HepG2 (cell line): ENCODE measurements at regions not wholly inside any gene's neighbourhood (a gene's known extent, or its start where the extent isn't known, plus 50 kb on each side); places are given as distances from the start of the nearest gene placed in this dataset.

Source experiments
- ARNTL ChIP-seq: sonication (generic); formaldehyde crosslinking; IDR thresholded peaks from 2 replicates; pipeline ENCODE4 v1.4.0; 2020; ENCODE audit warnings: mild to moderate bottlenecking, missing genetic modification reagents
- BATF2 ChIP-seq: sonication (generic); formaldehyde crosslinking; IDR thresholded peaks from 2 replicates; pipeline ENCODE4 v1.8.0; 2022; ENCODE audit warnings: mild to moderate bottlenecking, missing genetic modification reagents, moderate library complexity
- BORCS8-MEF2B ChIP-seq: sonication (generic); formaldehyde crosslinking; IDR thresholded peaks from 2 replicates; pipeline ENCODE4 v1.8.0; 2022; ENCODE audit warnings: mild to moderate bottlenecking, missing genetic modification reagents
- CENPBD1 ChIP-seq: sonication (generic); formaldehyde crosslinking; IDR thresholded peaks from 2 replicates; pipeline ENCODE4 v1.8.0; 2022; ENCODE audit warnings: missing genetic modification reagents, low read depth, mild to moderate bottlenecking, borderline replicate concordance
- DNMT1 ChIP-seq: sonication (generic); formaldehyde crosslinking; IDR thresholded peaks from 2 replicates; pipeline ENCODE4 v1.5.1; 2020; ENCODE audit warnings: mild to moderate bottlenecking, missing genetic modification reagents
- ELF3 ChIP-seq: IDR thresholded peaks from 2 replicates; pipeline ENCODE4 v1.6.1; 2016; ENCODE audit warnings: missing genetic modification reagents, missing compliant biosample characterization
- GFI1 ChIP-seq: sonication (generic); formaldehyde crosslinking; IDR thresholded peaks from 2 replicates; pipeline ENCODE4 v1.5.0; 2020; ENCODE audit warnings: missing genetic modification reagents, mild to moderate bottlenecking, borderline replicate concordance
- GZF1 ChIP-seq: sonication (generic); formaldehyde crosslinking; IDR thresholded peaks from 2 replicates; pipeline ENCODE4 v1.5.1; 2020; ENCODE audit warnings: mild to moderate bottlenecking, missing genetic modification reagents
- HDAC6 ChIP-seq: fragments of 200-600 bp; sonication (generic); IDR thresholded peaks from 2 replicates; pipeline ENCODE4 v1.7.0; 2017; ENCODE audit warnings: mild to moderate bottlenecking, antibody characterized with exemption, low read length, low read depth
- HNRNPH1 ChIP-seq: fragments of 200-400 bp; formaldehyde crosslinking; optimal IDR thresholded peaks from 2 replicates; pipeline ENCODE3; 2017; ENCODE audit warnings: mild to moderate bottlenecking, low read depth, low read length
- KDM5A ChIP-seq: fragments of 200-600 bp; sonication (generic); IDR thresholded peaks from 2 replicates; pipeline ENCODE4 v1.7.0; 2018; ENCODE audit warnings: antibody characterized with exemption, mild to moderate bottlenecking, low read length, borderline replicate concordance
- MXD4 ChIP-seq: IDR thresholded peaks from 2 replicates; pipeline ENCODE4 v1.6.1; 2016; ENCODE audit warnings: mild to moderate bottlenecking, missing biosample characterization, missing genetic modification reagents
- MYC ChIP-seq: sonication (generic); formaldehyde crosslinking; IDR thresholded peaks from 2 replicates; pipeline ENCODE4 v1.9.0; 2021; ENCODE audit warnings: missing genetic modification reagents, borderline replicate concordance
- MYNN ChIP-seq: sonication (generic); formaldehyde crosslinking; IDR thresholded peaks from 2 replicates; pipeline ENCODE4 v1.4.0; 2020; ENCODE audit warnings: mild to moderate bottlenecking, low read depth, missing genetic modification reagents
- REPIN1 ChIP-seq: sonication (generic); formaldehyde crosslinking; IDR thresholded peaks from 2 replicates; pipeline ENCODE4 v1.8.0; 2022; ENCODE audit warnings: missing genetic modification reagents, low read depth, mild to moderate bottlenecking, borderline replicate concordance
- RFX3 ChIP-seq: IDR thresholded peaks from 2 replicates; pipeline ENCODE4 v1.6.1; 2016; ENCODE audit warnings: missing biosample characterization, missing genetic modification reagents
- TBP ChIP-seq: sonication (generic); formaldehyde crosslinking; IDR thresholded peaks from 2 replicates; pipeline ENCODE4 v1.5.0; 2020; ENCODE audit warnings: missing genetic modification reagents
- TBX2 ChIP-seq: sonication (generic); formaldehyde crosslinking; IDR thresholded peaks from 2 replicates; pipeline ENCODE4 v1.5.0; 2020; ENCODE audit warnings: missing genetic modification reagents, mild to moderate bottlenecking, borderline replicate concordance
- TOE1 ChIP-seq: sonication (generic); formaldehyde crosslinking; IDR thresholded peaks from 2 replicates; pipeline ENCODE4 v1.4.0; 2020; ENCODE audit warnings: mild to moderate bottlenecking, missing genetic modification reagents
- ZBTB42 ChIP-seq: sonication (generic); formaldehyde crosslinking; IDR thresholded peaks from 2 replicates; pipeline ENCODE4 v1.5.0; 2020; ENCODE audit warnings: mild to moderate bottlenecking, missing genetic modification reagents
- ZFY ChIP-seq: sonication (generic); formaldehyde crosslinking; IDR thresholded peaks from 2 replicates; pipeline ENCODE4 v1.4.0; 2020; ENCODE audit warnings: missing genetic modification reagents
- ZNF18 ChIP-seq: sonication (generic); formaldehyde crosslinking; IDR thresholded peaks from 2 replicates; pipeline ENCODE4 v1.8.0; 2022; ENCODE audit warnings: mild to moderate bottlenecking, missing genetic modification reagents; ENCODE audit not compliant: insufficient replicate concordance
- ZNF260 ChIP-seq: sonication (generic); formaldehyde crosslinking; IDR thresholded peaks from 2 replicates; pipeline ENCODE4 v1.4.0; 2020; ENCODE audit warnings: missing genetic modification reagents, low read depth, mild to moderate bottlenecking, borderline replicate concordance
- ZNF280D ChIP-seq: sonication (generic); formaldehyde crosslinking; IDR thresholded peaks from 2 replicates; pipeline ENCODE4 v1.5.1; 2020; ENCODE audit warnings: mild to moderate bottlenecking, missing genetic modification reagents
- ZNF577 ChIP-seq: sonication (generic); formaldehyde crosslinking; IDR thresholded peaks from 2 replicates; pipeline ENCODE4 v1.4.0; 2020; ENCODE audit warnings: mild to moderate bottlenecking, low read depth, missing genetic modification reagents, borderline replicate concordance
- ZNF615 ChIP-seq: sonication (generic); formaldehyde crosslinking; IDR thresholded peaks from 2 replicates; pipeline ENCODE4 v1.5.0; 2020; ENCODE audit warnings: mild to moderate bottlenecking, missing genetic modification reagents, borderline replicate concordance
- ZNF792 ChIP-seq: IDR thresholded peaks from 2 replicates; pipeline ENCODE4 v1.6.1; 2016

DNA sequence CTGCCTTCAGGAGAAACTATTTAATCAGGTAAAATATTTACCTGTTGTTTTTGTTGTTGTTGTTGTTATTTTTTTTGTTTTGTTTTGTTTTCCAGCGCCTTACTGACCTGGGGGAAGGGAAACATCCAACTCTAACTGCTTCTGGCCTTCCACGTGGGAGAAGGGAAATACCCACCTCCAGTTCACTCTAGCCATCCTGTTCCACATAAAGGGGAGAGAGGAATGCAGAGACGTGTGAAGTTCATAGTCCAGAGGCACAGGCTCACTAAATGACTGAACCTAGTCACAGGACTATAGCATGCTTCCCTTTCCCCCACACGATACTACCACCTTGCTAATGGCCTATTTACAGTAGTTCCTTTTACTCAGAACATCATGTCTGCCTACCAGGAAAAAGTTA lies 72.4 kb upstream of the VSTM5 start (continued):
- TF ChIP-seq BATF2 (CRISPR knock-in tag) (no peak), ZFY (CRISPR knock-in tag) (0 out of 2 replicates have a peak, but pooled peaks have one; percentile 15), TBX2 (CRISPR knock-in tag) (peak; percentile 92), DNMT1 (CRISPR knock-in tag) (no peak), HNRNPH1 (no peak), GFI1 (no peak), ZNF577 (CRISPR knock-in tag) (no peak), REPIN1 (CRISPR knock-in tag) (no peak), TOE1 (0 out of 2 replicates have a peak, but pooled peaks have one; percentile 51), TBP (CRISPR knock-in tag) (no peak), MYNN (CRISPR knock-in tag) (no peak), ZBTB42 (CRISPR knock-in tag) (no peak), ZNF18 (CRISPR knock-in tag) (no peak), KDM5A (no peak), BORCS8-MEF2B (no peak), ARNTL (CRISPR knock-in tag) (0 out of 2 replicates have a peak, but pooled peaks have one; percentile 27), ZNF260 (no peak), MYC (peak; percentile 37; the same call in 1 of the 2 replicates), ELF3 (CRISPR knock-in tag) (peak; percentile 73), ZNF615 (CRISPR knock-in tag) (no peak), RFX3 (CRISPR knock-in tag) (no peak), ZNF280D (no peak), CENPBD1 (CRISPR knock-in tag) (no peak), GZF1 (CRISPR knock-in tag) (no peak), ZNF792 (CRISPR knock-in tag) (no peak), MXD4 (CRISPR knock-in tag) (peak; percentile 49; the same call in 1 of the 2 replicates), HDAC6 (no peak)
